ENCODE measurements at regions not wholly inside any gene's neighbourhood (a gene's known extent, or its start where the extent isn't known, plus 50 kb on each side); places are given as distances from the start of the nearest gene placed in this dataset.

DNA sequence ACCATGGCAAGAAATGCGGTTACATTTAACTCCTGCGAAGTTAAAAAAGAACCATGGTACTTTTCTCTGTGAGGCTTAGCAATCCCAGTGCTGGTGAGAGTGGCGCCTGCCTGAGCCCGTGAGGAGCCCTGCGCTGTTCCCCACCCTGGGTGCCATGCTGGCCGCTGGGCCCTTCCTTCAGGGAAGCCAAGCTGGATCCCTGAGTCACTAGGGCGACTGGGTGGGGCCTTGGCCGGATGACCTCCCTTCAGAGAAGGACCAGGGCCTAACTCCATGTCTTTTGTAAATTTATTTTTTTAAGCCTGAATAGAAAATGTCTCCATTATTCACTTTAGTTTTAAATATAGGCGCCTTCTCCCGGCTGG is 209.1 kb downstream of the ERMARD start:
- no peak for DNase-seq

DNA sequence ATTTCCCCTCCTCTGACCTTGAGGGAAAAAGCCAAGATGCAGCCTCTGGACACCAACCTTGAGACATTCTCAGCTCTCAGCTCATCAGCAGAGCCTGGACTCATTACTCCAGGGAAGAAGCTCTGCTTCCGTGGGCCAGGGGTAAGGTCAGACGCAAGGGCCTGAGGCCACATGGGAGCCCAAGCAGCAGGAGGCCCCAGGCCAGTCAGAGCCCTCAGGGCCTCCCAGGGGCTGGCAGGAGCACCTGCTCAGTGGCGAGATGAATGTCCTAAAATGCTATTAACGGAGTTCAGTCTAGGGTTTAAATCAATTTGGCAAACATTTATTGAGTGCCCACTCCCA is 208.6 kb downstream of the ERMARD start:
- DNase-seq = no peak

DNA sequence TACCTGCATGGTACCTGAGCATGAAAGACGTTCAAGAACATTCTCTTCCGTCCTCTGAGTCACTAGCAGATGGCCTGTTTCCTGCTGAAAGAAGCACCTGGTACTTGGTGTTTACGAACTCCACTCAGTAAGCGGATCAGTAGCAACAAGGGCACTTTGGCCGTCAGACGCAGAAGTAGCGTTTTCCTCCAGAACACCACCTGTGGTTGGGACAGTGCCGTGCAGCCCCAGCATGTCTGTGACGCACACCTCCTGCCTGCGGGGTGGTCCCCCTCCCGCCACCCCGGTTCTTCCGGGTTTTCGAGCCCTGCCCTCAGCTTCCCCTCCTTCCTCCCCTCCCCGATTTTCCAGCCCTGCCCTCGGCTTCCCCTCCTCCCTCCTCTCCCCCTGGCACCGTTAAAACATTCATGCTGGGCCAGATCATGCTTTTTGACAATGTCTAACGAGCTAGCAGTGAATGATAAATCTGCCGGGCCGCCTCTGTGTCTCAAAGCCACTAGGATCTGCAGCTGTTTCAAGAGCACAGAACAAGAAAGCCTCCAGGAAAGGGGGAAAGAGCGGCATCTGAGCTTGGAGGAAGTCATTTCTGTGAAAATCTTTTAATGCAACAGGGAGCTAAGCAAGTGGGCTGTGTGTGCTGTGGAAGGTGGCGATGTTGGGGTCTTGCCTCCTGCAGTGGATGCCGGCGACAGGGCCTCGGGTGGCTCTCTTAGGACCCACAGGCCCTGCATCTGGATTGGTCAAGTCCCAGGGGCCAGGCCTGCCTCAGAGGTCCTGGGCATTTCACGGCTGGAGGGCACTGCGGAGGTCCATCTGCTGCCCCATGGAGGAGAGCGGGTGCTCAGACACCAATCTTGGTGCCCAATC is 207.9 kb downstream of the ERMARD start:
- peak; percentile 57 to 86 for DNase-seq

DNA sequence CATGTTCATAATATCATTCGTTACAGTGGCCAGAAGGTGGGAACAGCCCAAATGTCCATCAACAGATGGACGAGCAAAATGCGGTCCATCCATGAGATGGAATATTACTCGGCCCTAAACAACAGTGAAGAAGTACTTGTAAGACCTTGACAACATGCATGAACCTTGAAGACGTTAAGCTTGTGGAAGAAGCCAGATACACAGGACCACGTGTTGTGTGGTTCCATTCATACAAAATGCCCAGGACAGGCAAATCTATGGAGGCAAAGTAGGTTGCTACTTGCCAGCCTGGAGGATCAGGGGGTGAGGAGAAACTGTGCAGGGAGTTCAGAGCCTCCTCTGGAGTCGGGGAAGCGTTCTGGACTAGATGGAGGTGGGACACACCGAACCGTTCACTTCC is 207.1 kb downstream of the ERMARD start:
- no peak for DNase-seq

DNA sequence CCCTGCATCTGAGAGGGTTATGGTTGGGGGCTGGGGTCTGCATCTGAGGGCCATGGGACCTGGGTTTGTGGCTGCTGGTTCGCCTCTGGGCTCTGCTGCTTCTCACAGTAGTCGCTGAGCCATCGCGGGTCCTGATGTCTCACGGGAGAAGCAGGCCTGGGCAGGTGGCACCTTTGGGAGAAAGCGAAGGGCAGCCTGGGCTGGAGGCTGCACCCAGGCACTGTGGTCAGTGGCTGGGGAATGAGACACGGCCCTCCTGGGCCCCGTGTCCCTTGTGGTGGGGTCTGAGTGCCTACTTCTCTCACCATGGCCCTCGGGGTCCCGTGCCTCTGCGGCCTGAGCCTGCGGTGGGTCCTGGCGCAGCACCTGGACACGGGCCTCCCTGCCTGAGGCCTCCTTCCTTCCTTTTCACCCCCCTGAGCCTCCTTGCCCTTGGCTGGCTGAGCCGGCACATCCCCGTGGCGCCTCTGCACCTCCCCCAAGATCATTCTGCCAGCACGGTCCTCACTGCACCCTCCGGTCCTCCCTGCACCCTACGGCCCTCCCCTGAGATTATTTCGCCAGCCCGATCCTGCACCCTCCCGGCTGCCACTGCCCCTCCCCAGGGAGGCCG is 206.0 kb downstream of the ERMARD start:
- no peak for DNase-seq

DNA sequence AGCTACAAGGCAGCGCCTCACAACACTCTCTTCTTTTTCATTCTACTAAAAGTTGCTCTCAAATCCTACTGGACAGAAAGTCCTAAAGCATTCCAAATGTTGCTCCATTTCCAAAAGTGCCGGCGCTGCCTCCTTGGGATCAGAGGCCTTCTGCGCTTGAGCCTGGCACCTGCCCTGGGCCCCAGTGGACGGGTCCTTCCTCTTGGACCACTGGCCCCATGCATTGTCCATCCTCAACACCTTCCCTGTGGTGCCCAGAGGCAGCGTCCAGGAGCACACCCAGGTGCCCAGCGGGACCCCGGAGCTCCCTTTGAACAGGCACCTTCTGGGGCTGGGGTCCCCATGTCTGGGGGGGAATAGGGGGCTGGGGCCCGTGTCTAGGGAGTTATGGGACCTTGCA is 205.2 kb downstream of the ERMARD start:
- DNase-seq = no peak

DNA sequence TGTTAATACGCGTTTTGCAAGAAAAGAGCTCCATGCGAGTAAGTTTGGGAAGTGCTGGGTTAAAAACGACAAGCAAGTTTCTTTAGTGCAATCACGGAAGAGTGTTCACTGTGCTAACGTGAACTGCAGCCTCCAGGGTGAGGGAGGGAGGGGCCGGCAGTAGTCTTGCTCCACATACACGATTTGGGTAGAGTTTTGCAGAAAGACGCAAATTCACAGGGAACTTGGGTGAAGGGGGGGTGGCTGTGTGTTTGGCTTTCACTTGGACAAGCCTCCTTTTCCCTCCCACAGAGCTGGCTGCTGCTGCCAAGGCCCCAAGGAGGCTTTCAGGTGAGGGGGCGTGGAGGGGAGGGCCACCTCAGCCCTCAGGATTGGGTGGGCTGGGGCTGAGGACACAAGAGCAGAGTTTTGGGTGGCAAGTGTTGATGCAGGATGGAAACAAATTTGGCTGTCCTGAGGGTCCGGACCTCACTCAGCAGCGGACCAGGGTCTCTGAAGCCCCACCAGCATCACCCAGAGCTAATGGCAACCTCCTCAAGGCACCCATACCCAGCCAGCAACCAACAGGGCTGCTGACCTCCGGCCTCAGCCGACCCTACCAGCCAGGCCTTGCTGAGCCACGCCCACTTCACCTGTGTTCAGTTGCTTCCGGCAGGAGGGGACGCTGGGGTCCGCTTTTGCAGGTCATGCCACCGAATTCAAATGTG is 204.5 kb downstream of the ERMARD start:
- no peak for DNase-seq

DNA sequence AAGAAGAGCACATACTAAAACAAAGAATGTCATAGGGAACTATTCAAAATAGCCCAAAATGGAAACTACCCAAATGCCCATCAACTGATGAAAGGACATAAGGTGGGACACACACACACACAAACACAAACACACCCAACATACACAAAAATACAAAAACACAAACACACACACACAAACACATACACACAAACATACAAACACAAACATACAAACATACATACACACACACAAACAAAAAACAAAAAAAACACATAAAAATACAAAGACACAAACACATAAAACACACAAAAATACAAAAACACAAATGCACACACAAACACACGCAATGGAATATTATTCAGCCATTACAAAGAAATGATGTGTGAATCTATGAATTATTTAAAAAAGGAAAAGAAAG is 203.6 kb downstream of the ERMARD start:
- no peak for DNase-seq

DNA sequence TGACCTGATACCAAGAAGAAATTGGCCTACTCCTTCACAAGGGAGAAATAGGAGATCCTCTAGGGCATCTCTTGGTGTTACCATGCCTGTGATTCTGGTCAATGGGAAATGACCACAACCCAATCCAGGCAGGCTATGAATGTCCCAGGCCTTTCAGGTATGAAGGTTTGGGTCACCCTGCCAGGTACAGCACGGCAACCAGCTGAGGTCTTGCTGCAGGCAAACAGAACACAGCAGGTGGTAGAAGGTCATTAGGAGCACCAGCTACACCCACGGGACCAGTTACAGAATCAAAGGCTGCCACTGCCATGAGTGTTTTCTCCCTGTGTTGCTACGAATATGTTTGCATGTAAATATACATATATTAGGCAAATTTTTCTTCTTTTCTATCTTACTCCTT is 202.3 kb downstream of the ERMARD start:
- no peak for DNase-seq

DNA sequence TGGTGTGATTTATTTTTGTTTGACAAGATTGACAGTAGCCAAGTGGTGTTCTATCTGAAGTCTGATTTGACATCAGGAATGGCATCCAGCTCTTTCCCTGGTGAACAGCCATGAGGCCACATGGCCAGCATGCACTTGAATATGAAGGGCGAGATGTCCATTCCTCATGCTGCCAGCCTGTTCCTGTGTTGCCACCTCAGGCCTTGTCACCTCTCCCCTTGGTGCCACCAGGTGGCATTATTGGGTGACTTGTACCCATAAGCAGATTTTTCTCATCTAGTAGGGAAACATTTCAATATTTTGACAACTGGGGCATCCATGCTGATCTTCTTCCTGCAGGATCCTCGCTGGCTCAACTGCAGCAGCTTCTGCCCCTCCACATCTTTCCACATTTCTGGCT is 199.1 kb downstream of the ERMARD start:
- DNase-seq = peak; percentile 36 to 60

DNA sequence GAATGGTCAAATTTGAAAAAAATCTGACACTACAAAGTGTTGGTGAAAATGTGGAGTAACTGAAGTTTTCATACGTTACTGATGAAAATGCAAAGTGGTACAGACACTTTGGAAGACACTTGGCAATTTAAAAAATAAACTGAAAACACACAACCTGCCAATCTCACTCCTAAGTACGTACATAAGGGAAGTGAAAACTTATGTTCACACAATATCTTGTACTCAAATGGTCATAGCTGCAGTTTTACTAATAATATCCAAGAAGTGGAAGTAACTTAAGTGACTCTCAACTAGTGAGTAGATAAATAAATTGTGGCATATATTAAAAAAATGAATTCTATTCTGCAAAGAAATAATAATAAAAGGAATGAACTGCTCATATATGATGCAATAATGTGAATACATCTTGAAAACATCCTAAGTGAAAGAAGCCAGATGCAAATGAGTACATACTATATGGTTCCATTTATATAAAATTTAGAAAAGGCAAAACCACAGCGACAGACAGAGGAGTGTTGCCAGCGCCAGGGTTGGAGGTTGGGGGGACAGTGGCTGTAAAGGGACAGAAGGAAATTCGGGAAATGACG is 198.2 kb downstream of the ERMARD start:
- no peak for DNase-seq

DNA sequence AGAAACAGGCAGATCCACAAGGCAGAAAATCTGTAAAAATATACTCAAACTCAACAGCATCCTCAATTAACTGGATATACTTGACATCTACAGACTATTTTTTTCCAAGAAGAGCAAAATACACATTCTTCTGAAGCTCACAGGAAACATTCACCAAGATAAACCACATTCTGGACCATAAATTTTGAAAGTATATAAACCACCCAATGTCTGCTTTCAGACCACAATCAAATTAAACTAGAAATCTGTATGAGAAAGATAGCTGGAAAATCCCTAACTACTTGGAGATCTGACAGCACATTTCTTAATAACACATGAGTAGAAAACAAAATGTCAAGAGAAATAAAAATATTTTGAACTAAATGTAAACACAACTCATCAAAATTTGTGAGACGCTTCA is 195.5 kb downstream of the ERMARD start:
- no peak for DNase-seq

DNA sequence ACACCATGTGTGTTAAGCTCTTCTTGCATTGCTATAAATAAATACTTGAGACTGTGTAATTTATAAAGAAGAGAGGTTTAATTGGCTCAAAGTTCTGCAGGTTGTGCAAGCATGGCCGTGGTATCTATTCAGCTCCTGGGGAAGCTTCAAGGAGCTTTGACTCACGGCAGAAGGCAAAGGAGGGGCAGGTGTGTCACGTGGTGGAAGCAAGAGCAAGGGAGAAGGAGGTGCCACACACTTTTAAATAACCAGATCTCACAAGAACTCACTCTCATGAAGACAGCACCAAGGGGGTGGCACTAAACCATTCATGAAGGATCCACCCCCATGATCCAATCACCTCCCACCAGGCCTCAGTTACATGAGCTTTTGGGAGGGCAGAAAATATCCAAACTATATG is 193.7 kb downstream of the ERMARD start:
- no peak for DNase-seq

DNA sequence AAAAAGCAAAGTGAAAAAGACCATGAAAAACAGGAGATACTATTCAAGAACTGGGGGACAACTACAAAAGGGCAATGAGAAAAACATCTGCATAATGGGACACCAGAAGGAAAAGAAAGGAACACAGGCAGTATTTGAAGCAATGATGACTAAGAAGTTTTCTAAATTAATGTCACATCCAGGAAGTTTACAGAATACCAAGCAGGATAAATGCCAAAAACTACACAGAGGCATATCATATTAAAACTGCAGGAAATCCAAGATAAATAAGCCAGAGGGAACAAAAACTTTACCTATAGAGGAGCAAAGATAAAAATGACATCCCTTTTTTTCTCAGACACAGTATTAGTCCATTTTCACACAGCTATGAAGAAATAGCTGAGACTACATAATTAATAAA is 193.0 kb downstream of the ERMARD start:
- no peak for DNase-seq

DNA sequence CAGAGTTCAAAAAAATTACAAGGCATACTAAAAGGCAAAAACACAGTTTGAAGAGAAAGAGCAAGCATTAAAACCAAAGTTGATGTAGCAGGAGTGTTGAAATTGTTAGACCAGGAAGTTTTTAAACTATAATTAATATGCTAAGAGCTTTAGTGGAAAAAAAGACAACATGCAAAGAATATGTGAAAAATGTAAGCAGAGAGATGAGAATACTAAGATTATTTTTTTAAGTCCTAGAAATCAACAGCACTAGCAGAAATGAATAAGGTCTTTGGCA is 192.6 kb downstream of the ERMARD start:
- DNase-seq = no peak

DNA sequence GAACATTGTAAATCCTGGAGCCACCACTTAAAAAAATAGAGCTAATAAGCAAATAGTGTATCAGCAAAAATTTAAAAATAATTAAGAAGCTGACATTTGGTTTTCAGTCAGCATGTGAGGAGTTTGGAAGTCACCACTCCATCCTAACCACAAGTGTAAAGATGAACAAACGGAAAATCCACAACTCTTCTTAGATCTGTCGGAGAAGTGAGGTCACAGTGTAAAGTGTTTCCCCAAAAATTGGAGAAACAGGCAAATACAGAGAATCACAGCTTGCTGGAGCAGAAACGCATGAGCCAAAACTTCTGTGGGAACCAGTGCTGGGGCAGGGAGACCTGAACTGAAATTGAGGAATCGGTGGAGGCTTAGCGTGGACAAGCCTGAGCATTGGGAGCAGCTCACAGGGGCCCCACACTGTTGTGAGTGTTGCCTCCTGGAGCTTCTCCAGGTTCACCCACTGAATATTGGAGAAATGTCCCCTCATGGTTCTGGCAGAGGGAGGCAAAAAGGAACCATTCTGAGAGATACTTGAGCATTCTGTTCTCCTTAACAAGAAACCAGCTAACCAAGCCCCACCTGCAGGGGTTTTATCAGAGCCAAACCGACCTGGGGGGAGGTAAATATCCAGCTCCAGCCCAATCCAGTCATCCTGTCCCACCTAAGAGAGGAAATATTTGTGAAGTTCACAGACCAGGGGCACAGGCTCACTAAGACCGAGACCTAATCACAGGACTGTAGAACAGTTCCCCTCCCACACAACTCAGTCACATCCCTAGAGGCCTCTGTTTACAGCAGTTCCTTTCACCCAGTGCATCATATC is 192.0 kb downstream of the ERMARD start:
- DNase-seq = no peak

DNA sequence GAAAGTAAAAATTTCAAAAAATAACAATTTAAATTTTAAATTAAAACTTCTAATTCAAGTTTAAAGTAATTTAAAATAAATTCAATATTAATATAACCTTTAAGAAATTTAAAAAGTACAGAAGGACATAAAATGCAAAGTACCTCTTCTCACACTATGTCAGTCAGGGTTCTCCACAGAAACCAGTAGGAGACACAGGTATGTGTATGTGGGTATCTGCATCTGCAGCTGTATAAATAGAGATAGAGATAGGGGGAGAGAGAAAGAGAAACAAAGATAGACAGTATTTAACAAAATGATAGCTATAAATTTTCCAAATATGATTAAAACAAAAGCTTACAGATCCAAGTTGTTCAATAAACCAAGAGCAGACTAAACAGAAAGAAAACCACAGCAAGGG is 190.8 kb downstream of the ERMARD start:
- DNase-seq = no peak

DNA sequence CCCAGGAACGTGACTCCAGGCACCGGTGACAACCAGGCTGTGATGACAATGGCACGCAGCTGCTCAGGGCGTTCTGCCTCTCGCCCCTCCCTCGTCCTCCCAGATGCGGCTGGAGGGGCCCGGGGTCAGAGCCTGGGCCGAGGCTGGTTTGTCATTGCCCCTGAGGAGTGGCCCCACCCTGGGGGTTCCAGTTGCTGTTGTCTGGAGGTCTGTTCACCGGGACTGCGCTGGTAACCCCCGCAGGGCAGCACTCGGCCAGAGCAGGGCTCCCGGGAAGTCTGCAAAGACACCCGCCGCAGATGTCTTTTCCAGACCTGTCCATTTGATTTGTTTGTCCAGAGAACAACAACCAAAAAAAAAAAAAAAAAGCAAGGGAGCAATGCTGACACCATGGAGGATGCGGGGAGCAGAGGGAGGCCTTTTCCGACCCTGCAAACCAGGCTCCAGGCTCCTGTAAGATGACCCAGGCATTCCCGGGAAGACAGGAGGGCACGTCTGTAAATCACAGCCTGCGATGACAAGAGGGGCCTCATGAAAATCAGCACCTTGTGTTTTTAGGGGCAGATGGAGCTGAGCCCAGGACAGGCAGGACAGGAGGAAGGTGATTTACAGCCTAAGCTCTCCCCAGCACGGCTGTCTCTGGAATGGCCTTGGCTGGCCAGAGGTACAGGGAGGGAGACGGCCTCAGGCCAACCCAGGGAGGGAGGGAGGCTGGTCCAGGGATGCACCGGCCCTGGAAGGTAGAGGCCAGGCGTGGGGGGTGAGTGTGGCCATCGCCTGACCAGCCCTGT is 189.3 kb downstream of the ERMARD start:
- no peak for DNase-seq

DNA sequence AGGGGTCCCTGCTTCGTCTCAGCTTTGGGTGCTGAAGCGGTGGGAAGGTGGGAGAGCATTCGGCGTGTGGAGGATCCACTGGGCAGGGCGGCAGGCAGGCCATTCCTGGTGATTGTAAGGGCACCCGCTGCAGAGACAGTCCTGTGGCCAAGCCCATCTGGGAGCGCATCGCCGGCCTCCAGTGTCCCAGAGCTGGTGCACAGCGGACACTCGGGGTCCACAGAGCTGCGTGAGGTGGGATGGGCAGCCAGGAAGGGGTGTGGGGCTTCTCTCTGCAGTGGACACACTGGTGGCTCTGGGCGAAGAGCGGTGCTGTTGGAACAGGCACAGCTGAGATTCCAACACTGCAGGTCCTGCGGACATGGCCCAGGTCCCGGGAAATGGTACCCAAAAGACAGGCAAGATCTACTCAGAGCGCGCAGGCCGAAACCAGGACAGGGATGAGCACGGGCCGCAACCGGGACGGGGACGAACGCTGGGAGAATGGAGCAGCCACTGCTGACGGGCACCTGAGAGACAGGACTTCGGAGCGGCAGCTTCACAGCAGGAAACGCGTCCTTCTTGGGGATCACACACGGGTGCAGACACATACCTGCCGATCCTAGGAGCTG is 188.2 kb downstream of the ERMARD start:
- DNase-seq = no peak

DNA sequence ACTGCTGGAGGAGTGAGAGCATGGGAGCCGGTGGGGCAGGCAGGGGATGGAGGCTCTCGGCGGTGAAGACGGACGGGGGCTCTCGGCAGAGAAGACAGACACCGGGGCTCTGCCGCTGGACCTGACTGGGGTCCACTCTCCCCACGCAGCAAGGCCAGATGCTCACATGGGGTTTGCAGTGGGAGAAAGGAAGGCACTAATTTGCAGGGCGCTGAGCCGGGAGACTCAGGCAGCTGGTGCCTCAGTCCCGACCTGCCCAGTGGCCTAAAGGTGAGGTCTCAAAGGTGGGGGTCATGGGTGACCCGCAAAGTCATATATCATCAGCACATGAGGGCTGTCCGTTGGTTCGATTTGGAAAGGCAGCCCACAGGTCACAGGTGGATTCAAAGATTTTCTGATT is 187.3 kb downstream of the ERMARD start:
- DNase-seq = no peak

DNA sequence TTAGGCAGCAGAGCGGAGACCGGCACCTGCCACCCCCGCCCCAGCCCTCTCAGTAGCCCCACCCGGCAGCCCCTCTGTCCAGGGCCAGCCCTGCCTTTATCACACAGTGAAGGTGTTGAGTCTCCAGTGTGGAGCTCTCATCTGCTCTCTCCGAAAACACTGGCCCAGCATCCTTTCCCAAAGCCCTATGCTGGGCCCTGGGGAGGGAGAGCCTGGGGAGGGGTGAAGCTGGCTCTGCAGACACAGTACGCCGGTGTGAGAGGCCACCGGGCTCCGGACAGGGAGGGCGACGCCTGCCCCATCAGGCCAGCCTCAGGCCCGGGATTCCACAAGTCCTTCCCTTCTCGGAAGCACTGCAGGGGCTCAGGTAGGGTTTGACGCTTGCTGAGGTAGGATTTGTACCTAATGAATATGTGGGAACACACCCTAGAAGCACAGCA is 186.9 kb downstream of the ERMARD start:
- DNase-seq = no peak

Measured in NCI-H2081 (cell line).